NCI-H345 (cell line): ENCODE measurements at regions not wholly inside any gene's neighbourhood (a gene's known extent, or its start where the extent isn't known, plus 50 kb on each side); places are given as distances from the start of the nearest gene placed in this dataset.
A peak's percentile ranks its signal among the peaks of the same experiment; 100 is the strongest.
"Not testable (repeated sequence)": the region's sequence is repeated elsewhere in the genome, so short reads cannot be mapped to it uniquely, and the experiment has no call there.

Experiments used
- DNase-seq: peaks from one replicate; lab custom pipeline; 2025; lab: John Stamatoyannopoulos, UW

DNA sequence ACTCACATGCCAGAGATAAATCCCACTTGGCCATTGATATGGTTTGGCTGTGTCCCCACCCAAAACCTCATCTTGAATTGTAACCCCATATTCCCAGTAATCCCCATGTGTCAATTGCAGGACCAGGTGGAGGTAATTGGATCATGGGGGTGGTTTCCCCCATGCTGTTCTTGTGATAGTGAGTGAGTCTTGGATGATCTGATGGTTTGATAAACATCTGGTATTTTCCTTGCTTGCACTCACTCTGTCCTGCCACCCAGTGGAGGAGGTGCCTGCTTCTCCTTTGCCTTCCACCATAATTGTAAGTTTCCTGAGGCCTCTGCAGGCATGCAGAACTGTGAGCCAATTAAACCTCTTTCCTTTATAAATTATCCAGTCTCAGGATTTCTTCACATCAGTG lies 50.4 kb upstream of the B3GAT2 start:
- DNase-seq, result not testable (repeated sequence)

GRCh38 chr6:71011871-71012371 lies 55.1 kb upstream of the B3GAT2 start:
- DNase-seq, result no peak

GRCh38 chr6:71012866-71013469 lies 56.1 kb upstream of the B3GAT2 start:
- peak; percentile 70 for DNase-seq

DNA sequence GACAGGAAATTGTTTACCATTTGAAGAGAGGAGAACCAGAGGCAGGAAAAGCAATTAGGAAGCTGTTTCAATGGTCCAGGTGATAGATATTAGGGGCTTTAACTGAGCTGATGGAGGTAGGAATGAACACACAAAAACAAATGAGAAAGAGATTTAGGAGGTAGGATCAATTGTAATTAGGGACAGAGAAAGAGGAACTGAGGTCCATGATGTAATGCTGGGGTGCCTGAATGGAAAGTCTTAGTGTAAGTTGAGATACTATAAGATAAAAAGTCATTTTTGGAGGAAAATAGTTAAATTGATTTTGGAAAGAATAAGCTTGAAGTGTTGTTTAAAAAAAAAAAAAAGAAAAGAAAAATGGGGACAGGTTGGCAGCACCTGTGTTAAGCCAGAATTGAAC lies 58.5 kb upstream of the B3GAT2 start:
- no peak for DNase-seq

GRCh38 chr6:71028236-71028876 lies 71.5 kb upstream of the B3GAT2 start:
- no peak for DNase-seq

- DNase-seq, result no peak
These were observed 72.0 kb upstream of the B3GAT2 start for GRCh38 chr6:71028877-71029252.

DNA sequence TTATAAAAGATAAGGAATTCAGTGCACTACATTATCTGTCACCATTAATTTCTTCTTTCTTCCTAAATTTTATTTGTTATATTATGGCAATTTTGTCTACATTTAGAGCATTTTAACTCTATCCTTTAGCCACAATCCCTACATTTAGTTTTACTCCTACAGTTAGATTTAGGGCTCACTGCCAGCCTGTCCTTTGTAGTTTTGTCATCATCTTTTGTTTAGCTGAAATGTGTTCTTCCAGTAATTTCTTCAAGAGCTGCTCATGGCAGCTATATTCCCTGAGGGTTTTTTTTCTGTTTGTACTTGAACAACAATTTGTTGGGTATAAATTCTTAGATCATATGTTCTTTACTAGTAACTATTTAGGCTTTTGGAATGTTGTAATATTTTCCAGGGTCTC lies 72.7 kb upstream of the B3GAT2 start:
- DNase-seq, result peak; percentile 41

DNA sequence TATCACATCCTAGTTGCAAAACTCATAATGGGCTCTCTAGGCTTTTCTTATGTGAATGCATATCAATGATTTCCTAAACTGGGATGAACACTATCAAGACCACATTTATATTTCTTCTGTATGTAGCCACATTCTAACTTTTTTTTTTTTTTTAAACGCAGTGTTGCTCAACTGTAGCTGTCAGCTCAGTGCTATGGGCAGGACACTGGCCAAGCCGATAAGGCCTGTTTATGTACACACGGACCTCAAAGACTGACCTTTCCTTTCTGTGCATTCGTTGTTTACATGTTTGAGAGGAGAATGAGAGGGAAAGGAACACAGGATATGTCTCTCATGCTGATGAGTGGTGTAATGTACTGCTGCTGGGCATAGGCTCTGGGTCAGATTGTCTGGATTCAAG lies 75.1 kb upstream of the B3GAT2 start:
- no peak for DNase-seq

GRCh38 chr6:71033171-71033570 lies 76.3 kb upstream of the B3GAT2 start:
- no peak for DNase-seq

- no peak for DNase-seq
These were observed 77.0 kb upstream of the B3GAT2 start for GRCh38 chr6:71033890-71034289.

DNA sequence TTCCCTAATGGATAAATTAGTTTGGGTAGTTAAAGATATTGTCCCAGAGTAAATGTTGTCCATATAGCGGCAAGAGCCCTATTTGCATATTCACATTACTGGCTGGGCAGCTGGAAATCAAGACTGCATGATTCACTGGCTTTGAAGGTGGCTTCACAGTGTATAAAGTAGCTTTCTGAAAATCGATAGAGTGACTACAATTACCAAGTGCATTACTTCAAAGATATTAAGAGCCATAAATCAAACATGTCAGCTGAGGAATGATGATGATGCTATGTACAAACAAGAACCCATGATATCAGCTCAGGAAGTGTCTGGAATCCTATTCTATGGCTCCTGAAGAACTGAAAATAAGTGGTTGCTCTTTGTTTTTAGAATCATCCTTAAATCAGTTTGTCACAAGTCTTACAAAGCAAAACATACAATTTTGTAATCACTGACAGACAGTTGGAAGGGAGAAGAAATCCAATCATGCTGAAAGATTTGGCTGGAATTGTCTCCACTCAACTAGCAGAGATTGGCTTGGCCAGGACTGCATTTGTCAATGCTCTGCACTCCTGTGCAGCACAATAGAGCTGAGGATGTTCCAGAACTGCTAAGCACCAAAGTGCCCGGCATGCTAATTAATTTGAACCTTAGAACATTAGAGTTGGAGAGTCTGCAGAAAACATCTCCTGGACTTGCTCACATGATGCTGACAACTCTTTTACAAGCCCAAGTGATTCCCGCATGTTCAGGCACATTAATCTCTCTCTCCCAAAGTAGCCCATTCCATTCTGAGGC lies 77.9 kb upstream of the B3GAT2 start:
- no peak for DNase-seq

- DNase-seq, result no peak
These were observed 79.0 kb upstream of the B3GAT2 start for GRCh38 chr6:71035871-71036270.

GRCh38 chr6:71038711-71039344 lies 82.0 kb upstream of the B3GAT2 start:
- DNase-seq, result no peak

DNA sequence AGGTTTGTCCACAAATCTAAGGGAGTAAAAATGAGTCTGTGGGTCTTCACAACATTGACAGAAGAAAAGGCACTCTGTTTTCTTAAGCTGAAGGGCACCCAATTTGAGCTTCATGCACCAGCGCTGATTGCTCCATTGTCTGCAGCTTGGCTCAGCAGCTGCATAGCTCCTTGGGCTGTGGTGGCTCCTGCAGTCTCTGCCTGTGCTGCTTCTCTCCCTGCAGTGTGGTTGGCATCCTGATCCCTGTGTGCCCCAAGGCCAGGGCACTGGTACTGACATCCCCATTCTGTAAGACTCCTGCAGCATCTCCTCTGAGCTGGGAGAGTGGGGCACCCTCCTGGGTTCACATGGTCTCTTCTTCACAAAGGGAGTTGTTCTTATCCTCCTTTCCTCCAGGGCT lies 83.2 kb upstream of the B3GAT2 start:
- DNase-seq, result no peak

DNA sequence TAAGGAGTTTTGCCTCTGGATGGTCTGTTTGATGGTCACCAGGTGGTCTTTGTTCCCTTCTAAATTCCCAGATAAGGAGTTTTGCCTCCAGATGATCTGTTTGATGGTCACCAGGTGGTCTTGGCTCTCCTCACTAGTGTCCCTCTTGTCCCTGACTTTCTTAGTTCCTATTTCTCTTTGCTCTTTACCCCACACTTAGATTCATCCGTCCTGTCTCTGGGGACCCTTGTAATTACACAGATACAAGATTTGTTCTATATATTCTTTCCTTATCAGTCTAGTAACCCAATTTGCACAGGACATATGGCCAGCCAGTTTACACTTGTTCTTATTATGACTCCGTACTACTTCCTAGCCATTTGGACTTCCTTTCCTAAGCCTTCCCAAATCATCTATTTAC lies 84.0 kb upstream of the B3GAT2 start:
- no peak for DNase-seq

DNA sequence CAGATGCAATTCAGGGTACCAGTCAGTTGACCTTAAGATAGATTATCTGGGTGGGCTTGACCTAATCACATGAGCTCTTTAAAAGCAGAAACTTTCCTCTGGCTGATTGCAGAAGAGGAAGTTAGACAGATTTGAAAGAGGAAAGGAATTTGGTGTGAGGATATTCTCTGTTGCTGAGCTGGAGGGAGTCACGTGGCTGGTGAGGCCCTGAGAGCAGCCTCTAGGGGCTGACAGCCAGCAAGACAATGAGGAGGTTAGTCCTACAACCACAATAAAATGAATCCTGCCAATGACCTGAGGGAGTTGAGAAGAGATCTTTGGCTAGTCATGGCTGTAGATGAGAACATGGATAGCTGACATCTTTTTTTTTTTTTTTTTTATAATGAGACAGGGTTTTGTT lies 87.0 kb upstream of the B3GAT2 start:
- no peak for DNase-seq

DNA sequence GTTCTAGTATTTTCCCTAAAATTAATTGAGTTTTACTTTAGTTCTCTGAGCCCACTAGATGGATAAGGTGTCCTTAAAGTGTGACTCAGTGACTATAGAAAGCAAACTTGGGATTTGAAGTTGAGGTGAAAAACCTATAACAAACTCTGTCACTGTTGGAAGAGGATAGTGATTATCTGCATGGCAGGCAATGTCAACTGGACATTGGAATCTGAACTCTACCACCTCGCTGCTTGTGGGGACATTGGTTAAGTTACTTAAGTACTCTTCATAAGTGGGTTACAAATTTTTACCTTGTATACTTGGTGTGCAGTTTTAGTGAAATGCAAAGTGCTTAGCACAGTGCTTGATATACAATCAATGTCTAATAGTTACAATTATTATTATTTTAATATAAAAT lies 87.9 kb upstream of the B3GAT2 start:
- no peak for DNase-seq

DNA sequence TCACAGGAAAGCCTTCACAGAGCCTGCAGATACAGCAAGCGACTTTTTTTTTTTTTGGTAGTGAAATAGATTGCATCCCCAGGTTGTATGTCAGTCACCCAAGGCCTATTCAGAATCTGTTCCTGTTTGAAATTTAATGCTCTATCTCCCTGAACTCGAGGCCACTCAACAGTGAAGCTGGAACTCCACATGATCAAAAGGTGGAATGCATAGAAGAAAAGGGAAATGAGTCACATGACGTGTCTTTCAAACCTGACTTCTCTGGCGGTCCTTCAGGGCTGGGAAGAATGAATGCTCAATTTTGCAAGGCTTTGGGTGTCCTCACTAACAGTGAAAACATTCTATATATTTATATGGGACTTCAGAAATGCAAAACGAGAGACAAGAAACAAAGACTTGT lies 88.4 kb upstream of the B3GAT2 start:
- DNase-seq, result no peak

GRCh38 chr6:71047417-71047816 lies 90.6 kb upstream of the B3GAT2 start:
- DNase-seq, result no peak

GRCh38 chr6:71048320-71049164 lies 91.7 kb upstream of the B3GAT2 start:
- DNase-seq, result no peak

DNA sequence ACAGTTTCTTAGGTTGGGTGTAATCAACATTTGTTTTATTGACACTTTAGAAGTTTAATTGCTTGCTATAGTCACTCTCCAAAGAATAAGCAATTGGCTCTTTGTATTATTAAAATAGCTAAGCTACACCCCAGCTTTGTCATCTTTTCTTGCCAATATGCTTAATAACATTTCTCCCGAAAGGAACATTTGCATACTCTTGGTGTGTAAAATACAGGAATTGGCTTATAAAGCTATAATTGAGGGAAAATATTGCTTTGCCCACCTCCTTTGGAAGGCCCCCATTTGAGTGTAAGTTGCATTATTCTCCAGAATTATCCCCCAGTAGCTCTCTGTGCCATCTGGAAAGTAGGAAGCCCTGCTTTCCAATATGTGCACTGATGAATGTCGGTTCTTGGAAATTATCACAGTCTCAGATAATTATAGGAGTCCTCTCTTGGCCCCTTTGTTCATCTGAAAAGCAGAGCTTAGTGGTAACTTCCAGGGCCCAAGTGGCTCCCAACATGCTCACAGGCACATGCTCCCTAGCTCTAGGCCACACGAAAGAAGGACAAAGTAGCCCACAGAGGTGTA lies 92.4 kb upstream of the B3GAT2 start:
- no peak for DNase-seq

DNA sequence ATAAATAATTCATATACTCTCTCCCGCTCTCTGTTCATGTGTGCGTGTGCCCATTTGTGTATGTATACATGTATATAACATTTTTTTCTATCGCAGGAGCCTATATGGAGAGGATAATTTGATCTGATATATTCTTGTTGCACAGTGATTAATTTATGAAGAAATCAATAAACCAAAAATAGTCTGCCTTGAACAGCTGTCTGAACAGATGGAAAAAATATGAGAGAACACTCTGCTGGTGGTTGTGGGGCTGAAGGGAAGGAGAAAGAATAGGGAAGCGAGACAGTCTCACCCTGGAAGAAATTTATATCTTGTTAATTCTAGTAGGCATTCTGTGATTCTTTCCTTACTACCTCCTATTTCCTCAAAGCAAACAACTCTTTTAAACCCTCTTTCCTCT lies 96.6 kb upstream of the B3GAT2 start:
- no peak for DNase-seq
